WTC11 (cell line): ENCODE measurements at regions not wholly inside any gene's neighbourhood (a gene's known extent, or its start where the extent isn't known, plus 50 kb on each side); places are given as distances from the start of the nearest gene placed in this dataset.

ENCODE experiments used
- ELF4 ChIP-seq: sonication (generic); formaldehyde crosslinking; IDR thresholded peaks from 2 replicates; pipeline ENCODE4 v1.8.1; 2022; ENCODE audit warnings: low read depth, mild to moderate bottlenecking, moderate library complexity, missing genetic modification reagents
- FOXP1 ChIP-seq: sonication (generic); formaldehyde crosslinking; IDR thresholded peaks from 2 replicates; pipeline ENCODE4 v1.8.0; 2022; ENCODE audit warnings: missing genetic modification reagents, mild to moderate bottlenecking, moderate library complexity, borderline replicate concordance
- MXD4 ChIP-seq: fragments of 250-450 bp; sonication (Bioruptor Pico); IDR thresholded peaks from 2 replicates; pipeline ENCODE4 v1.8.0; 2021; ENCODE audit warnings: mild to moderate bottlenecking, moderate library complexity, borderline replicate concordance
- NR1H2 ChIP-seq: sonication (generic); formaldehyde crosslinking; IDR thresholded peaks from 2 replicates; pipeline ENCODE4 v1.9.0; 2021; ENCODE audit warnings: mild to moderate bottlenecking, moderate library complexity, missing genetic modification reagents
- NR2C2 ChIP-seq: sonication (generic); formaldehyde crosslinking; IDR thresholded peaks from 2 replicates; pipeline ENCODE4 v1.8.0; 2022; ENCODE audit warnings: mild to moderate bottlenecking, missing genetic modification reagents
- TF ChIP-seq, protein P1 (sequence below): fragments of 200-600 bp; IDR thresholded peaks from 2 replicates; pipeline ENCODE4 v1.8.0; 2022; ENCODE audit warnings: antibody characterized with exemption

DNA sequence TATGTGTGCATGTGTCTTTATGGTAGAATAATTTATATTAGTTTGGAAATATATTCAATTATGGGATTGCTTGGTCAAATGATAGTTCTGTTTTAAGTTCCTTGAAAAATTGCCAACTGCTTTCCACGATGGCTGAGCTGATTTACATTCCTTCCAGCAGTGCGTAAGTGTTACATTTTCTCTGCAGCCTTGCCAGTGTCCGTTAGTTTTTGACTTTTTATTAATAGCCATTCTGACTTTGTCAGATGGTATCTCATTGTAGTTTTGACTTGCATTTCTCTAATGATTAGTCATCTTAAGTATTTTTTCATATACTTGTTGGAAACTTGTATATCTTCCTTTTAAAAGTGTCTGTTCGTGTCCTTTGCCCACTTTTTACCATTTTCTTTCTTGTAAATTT lies 434.2 kb upstream of the POT1 start:
- no peak for TF ChIP-seq FOXP1 (CRISPR knock-in tag)
- TF ChIP-seq, protein P1, sequence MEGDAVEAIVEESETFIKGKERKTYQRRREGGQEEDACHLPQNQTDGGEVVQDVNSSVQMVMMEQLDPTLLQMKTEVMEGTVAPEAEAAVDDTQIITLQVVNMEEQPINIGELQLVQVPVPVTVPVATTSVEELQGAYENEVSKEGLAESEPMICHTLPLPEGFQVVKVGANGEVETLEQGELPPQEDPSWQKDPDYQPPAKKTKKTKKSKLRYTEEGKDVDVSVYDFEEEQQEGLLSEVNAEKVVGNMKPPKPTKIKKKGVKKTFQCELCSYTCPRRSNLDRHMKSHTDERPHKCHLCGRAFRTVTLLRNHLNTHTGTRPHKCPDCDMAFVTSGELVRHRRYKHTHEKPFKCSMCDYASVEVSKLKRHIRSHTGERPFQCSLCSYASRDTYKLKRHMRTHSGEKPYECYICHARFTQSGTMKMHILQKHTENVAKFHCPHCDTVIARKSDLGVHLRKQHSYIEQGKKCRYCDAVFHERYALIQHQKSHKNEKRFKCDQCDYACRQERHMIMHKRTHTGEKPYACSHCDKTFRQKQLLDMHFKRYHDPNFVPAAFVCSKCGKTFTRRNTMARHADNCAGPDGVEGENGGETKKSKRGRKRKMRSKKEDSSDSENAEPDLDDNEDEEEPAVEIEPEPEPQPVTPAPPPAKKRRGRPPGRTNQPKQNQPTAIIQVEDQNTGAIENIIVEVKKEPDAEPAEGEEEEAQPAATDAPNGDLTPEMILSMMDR, result no peak
- TF ChIP-seq NR1H2 (CRISPR knock-in tag), result no peak
- no peak for TF ChIP-seq ELF4 (CRISPR knock-in tag)
- no peak for TF ChIP-seq MXD4
- TF ChIP-seq NR2C2 (CRISPR knock-in tag), result no peak
